ENCODE measurements at regions not wholly inside any gene's neighbourhood (a gene's known extent, or its start where the extent isn't known, plus 50 kb on each side); places are given as distances from the start of the nearest gene placed in this dataset.
A peak's percentile ranks its signal among the peaks of the same experiment; 100 is the strongest.

GRCh38 chr14:61129168-61129745 is 148.2 kb downstream of the SLC38A6 start:
- no peak for DNase-seq

GRCh38 chr14:61128382-61129167 is 147.5 kb downstream of the SLC38A6 start:
- DNase-seq, result no peak

GRCh38 chr14:61126603-61127498 is 145.8 kb downstream of the SLC38A6 start:
- no peak for DNase-seq

- peak; percentile 42 for DNase-seq
Observed at GRCh38 chr14:61125867-61126572, 145.0 kb downstream of the SLC38A6 start.

- DNase-seq, result no peak
Observed at GRCh38 chr14:61125041-61125866, 144.2 kb downstream of the SLC38A6 start.

- DNase-seq, result no peak
Observed at GRCh38 chr14:61122862-61123261, 141.8 kb downstream of the SLC38A6 start.

- no peak for DNase-seq
Observed at GRCh38 chr14:61121355-61121787, 140.3 kb downstream of the SLC38A6 start.

GRCh38 chr14:61120576-61120975 is 139.5 kb downstream of the SLC38A6 start:
- DNase-seq, result no peak

GRCh38 chr14:61119006-61119405 is 138.0 kb downstream of the SLC38A6 start:
- DNase-seq, result no peak

GRCh38 chr14:61116369-61116768 is 135.3 kb downstream of the SLC38A6 start:
- no peak for DNase-seq

GRCh38 chr14:61113561-61114225 is 132.6 kb downstream of the SLC38A6 start:
- DNase-seq, result no peak

- no peak for DNase-seq
Observed at GRCh38 chr14:61112506-61112905, 131.5 kb downstream of the SLC38A6 start.

GRCh38 chr14:61111731-61112130 is 130.7 kb downstream of the SLC38A6 start:
- no peak for DNase-seq

- no peak for DNase-seq
Observed at GRCh38 chr14:61111209-61111665, 130.2 kb downstream of the SLC38A6 start.

GRCh38 chr14:61110316-61111082 is 129.5 kb downstream of the SLC38A6 start:
- DNase-seq, result no peak

GRCh38 chr14:61109288-61109687 is 128.2 kb downstream of the SLC38A6 start:
- DNase-seq, result no peak

- no peak for DNase-seq
Observed at GRCh38 chr14:61108496-61109141, 127.6 kb downstream of the SLC38A6 start.

- no peak for DNase-seq
Observed at GRCh38 chr14:61107869-61108493, 126.9 kb downstream of the SLC38A6 start.

- DNase-seq, result no peak
Observed at GRCh38 chr14:61106959-61107641, 126.1 kb downstream of the SLC38A6 start.

Measured in SHP77 treated with DMSO at 0.1 percent for 48 hours (cell line).